ENCODE measurements at regions not wholly inside any gene's neighbourhood (a gene's known extent, or its start where the extent isn't known, plus 50 kb on each side); places are given as distances from the start of the nearest gene placed in this dataset.
A peak's percentile ranks its signal among the peaks of the same experiment; 100 is the strongest.
"Not testable (repeated sequence)": the region's sequence is repeated elsewhere in the genome, so short reads cannot be mapped to it uniquely, and the experiment has no call there.

DNA sequence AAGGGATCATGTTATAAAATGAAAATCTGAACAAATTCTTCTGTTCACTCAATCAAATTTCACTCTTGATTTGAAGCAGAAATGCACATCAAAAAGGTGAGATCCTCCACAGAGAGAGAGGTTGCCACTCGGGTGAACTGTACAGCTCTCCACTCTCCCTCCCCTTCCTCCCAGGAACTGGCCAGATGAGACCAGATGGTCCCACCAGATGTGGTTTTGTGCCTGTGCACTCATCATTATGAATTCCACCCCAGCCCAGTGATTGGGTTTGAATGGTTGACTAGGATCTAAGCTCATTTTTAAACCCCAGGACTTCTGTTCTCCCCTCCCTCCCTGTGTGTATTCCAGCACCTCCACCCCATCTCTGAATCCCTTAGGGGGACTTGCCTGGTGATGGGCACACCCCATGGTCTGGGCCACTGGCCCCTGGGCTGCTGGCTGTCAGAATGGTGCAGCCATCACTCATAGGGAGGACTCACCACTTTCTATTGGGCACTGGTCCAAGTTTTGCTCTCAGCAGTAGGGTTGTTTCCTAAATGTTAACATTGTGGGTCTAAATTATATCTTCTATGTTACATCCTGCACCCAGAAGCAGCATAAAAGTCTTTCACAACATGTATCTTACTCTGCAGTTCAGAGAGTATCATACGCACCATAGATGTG lies 393.1 kb downstream of the TNS3 start:
- no peak for DNase-seq

GRCh38 chr7:47188136-47188535 lies 393.8 kb downstream of the TNS3 start:
- DNase-seq, result no peak

DNA sequence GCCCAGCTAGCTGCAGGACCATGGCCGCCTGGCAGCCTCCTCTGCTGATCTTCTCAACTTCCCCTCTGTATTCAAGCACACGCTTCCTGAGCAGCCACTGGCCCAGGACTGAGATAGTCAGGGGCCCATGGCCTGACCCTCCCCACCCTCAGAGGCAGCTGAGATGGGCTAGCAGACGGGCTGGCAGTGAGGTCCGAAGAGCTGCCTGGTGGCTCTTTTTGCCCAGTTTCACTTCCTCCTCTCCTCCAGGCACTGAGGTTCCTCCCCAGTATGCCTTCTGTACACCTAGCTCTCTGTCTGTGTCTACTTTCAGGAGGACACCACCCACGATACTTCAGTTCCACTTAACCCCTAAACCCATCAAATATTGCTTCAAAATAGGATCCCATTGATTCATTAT lies 395.6 kb downstream of the TNS3 start:
- no peak for DNase-seq

- no peak for DNase-seq
These were observed 396.1 kb downstream of the TNS3 start for GRCh38 chr7:47185839-47186238.

DNA sequence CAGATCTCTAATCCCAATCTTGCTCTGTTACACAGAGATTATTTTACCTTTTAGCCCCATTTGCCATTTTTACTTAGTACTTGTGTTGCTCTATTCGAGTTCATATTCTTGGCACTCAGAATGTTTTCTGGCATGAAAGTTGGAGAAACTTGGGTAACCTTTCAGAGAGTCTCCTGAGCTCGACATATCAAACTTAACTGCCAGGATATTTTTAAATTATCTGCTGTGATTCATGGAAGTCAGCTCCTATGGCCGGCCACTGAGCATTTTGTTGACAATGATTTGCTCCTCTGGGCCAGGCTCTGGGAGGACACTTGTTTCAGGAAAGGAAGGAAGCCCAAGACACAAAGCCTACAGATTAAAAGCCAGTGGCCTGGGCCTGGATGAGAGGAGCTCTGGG lies 396.7 kb downstream of the TNS3 start:
- no peak for DNase-seq

- no peak for DNase-seq
These were observed 397.9 kb downstream of the TNS3 start for GRCh38 chr7:47183862-47184590.

GRCh38 chr7:47181746-47182361 lies 400.1 kb downstream of the TNS3 start:
- peak; percentile 58 for DNase-seq

GRCh38 chr7:47180516-47180826 lies 401.4 kb downstream of the TNS3 start:
- no peak for DNase-seq

- peak; percentile 51 for DNase-seq
These were observed 401.9 kb downstream of the TNS3 start for GRCh38 chr7:47179812-47180515.

DNA sequence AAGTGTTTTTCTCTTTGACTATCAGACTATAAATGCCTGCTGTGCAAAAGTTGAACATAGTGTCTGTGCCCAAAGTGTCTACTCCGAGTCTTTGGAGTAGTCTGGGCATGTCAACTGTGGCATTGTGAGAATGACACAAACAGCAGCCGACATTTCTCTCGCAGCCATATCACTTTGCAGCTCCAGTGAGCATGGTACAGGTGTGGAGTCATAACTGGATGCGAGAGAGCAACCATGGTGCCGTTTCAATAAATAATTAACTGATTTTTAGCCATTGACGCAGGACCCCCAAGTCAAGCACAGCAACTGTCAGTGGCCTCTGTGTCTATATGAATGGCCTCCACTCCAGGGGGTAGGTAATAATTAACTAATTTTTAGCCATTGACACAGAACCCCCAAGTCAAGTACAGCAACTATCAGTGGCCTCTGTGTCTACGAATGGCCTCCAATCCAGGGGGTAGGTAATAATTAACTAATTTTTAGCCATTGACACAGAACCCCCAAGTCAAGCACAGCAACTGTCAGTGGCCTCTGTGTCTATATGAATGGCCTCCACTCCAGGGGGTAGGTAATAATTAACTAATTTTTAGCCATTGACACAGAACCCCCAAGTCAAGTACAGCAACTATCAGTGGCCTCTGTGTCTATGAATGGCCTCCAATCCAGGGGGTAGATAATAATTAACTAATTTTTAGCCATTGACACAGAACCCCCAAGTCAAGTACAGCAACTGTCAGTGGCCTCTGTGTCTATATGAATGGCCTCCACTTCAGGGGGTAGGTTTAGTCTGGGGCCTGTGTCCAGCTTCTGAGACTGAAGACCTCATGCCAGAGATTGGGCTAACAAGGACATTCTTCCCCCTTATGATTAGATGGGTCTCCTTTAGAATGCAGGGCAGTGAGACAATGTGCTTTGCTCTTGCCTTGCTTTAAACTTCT lies 409.0 kb downstream of the TNS3 start:
- not testable (repeated sequence) for DNase-seq

- no peak for DNase-seq
These were observed 411.4 kb downstream of the TNS3 start for GRCh38 chr7:47170516-47170915.

GRCh38 chr7:47154791-47155190 lies 427.1 kb downstream of the TNS3 start:
- no peak for DNase-seq

DNA sequence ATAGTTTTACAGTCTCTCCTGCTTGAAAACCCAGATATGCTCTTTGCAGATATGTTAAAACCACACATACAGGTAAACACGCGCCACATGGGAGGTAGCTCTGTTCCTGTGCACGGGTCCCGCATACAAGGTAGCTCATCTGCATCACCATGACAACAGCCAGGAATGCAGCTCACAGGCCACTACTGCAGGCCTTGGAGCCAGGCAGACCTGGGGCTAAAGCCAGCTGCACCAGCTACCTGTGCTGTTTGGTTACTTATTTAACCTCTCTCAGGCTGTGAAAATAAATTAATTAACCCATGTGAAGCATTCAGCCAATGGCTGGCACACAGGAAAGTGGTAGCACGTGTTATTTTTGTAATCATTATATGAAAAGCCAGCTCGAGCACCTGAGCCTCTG lies 428.3 kb downstream of the TNS3 start:
- DNase-seq, result peak; percentile 68

DNA sequence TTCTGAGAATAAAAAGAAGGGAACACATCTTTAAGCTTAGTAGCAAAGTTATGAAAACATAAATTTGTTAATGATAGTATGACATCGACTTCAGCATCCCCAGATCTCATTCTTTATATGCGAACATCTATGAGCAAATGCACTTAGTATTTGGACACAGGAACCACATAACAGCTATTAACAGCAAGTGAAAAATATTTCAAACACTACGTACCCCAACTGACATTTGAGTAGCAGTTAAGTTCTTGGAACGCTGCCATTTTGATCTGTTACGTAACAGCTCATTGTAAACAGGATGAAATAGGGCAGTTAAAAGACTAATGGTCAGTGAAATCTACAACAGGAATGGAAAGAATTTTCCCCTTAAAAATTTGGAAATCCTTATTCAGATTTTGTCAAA lies 428.9 kb downstream of the TNS3 start:
- peak; percentile 62 for DNase-seq

DNA sequence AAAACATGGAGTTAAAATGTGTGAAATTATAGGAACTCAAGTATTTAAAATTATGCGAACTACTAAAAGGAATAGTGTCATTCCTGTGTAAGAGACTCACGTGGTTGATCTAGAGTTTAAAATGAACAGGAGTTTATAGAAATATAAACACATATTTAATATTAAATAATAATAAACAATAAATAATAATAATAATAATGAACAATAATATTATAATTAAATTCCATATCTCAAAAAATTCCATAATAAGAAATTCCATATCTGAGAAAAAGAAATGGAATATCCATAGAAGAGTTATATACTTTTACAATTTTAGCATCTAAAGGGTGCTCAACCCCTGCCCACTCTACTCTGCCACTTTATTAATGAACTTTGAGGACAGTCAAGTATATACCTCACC lies 429.6 kb downstream of the TNS3 start:
- DNase-seq, result no peak

DNA sequence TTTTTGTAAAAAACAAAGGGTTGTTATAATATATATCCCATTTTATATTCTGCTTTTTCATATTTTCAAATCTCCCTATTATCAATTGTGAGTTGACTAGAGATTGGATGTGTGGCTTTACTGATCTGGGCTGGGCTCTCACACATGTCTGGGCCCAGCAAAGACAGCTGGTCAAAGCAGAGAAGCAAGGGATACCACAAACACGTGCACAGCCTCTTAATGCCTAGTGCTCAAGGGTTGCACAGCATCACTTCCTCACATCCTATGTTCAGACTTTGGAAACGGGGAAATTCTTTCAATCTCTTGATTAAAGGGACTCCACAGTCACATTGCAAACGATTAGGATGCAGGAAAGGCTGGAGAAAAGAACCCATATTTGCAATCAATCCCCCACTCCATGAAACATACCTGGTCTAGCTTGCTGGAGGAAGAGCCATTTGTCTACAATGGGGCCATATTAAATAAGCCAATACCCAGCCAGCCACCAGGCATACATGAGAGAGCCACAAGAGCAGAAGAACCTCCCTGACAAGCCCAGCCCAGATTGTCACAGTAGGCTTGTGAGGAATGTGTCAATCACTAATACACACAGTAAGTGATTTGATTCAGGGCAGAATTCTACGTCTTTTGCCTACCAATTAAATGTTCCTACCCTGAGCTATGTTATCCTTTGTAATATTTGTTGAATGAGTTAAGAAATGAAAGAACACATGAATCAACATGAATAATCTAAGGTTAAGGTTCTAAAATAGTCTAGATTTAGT lies 431.2 kb downstream of the TNS3 start:
- DNase-seq, result no peak

- DNase-seq, result no peak
These were observed 431.9 kb downstream of the TNS3 start for GRCh38 chr7:47149971-47150370.

- DNase-seq, result no peak
These were observed 432.6 kb downstream of the TNS3 start for GRCh38 chr7:47149208-47149839.

- no peak for DNase-seq
These were observed 433.2 kb downstream of the TNS3 start for GRCh38 chr7:47148536-47149207.

DNA sequence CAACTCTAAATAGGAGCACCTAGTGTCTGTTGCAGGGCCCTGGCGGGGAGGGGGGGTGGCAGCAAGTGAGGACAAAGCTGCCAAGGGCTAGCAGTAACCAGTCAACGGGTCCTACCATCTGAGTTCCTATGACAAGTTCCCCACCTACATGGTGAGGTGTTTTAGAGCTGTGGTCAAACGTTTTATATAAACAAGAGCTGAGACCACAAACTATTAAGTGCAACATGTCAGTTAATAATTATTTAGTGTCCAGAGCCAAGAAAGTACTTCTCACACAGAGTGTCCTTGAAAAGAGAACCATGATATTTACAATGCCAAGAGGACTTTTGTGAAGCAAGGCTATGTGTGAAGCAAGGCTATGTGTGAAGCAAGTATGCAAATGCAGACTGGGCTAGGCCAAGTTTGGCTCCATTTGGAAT lies 434.7 kb downstream of the TNS3 start:
- no peak for DNase-seq

DNA sequence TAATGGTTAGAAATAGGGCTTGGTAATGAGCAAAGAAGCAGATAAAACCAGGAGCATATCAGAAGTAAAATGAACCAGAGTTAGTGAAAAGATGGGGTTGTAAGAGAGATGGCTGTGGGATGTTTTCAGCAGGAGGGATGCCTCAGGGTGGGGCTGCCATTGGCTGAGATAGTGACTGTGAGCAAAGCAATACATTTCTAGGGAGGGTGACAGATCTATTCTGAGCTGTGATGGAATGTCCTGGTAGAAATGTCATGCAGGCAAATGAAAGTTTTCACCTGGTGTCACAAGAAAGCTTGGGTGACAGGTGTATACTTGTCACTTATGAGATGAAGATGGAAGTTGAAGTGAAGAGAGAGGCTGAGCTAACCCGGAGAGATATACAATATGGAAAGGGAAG lies 435.9 kb downstream of the TNS3 start:
- DNase-seq, result no peak
